ENCODE measurements at regions not wholly inside any gene's neighbourhood (a gene's known extent, or its start where the extent isn't known, plus 50 kb on each side); places are given as distances from the start of the nearest gene placed in this dataset.

DNA sequence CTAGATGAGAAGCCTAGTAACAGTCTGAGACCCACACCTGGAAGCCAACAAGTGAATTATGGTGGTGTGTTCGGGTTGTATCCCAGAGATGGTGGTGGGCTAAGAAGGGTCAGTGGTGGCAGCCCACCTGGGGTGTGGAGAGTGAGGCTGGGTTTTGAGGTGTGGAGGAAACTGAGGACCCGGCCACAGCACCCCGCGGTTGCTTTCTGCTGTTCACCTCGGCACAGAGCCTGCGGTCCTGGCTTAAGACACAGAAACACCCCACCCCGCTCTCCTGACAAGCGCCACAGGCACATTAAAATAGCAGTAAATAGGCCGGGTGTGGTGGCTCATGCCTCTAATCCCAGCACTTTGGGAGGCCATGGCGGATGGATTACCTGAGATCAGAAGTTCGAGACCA, 395.1 kb downstream of the GLRX3 start:
- Histone ChIP-seq H3K4ac (ENCODE audit: low read depth, low read length) (no peak overlapping the region), H3K36me3 (ENCODE audit: control insufficient read depth, insufficient read depth, low read length) (no peaks in the 10 kb centered on the region), H3K23ac (ENCODE audit: low read depth, low read length) (no peak overlapping the region), H3K9me3 (ENCODE audit: control insufficient read depth, insufficient read depth, low read length) (peaks cover 10% of the 10 kb centered on the region), H2AFZ (replicated peaks; ENCODE audit: low read length, poor library complexity) (no peak overlapping the region), H2BK5ac (ENCODE audit: low read depth, low read length, poor library complexity, severe bottlenecking) (no peak overlapping the region), H3K27ac (ENCODE audit: insufficient read depth, low read length) (no peak overlapping the region), H4K5ac (ENCODE audit: low read depth, low read length) (no peak overlapping the region), H4K91ac (ENCODE audit: insufficient read depth, low read depth, low read length) (no peak overlapping the region), H3K14ac (replicated peaks; ENCODE audit: low read depth, low read length) (no peak overlapping the region), H3K79me1 (ENCODE audit: low read depth in 1 of 2, low read length in 2 of 2) (no peaks in the 10 kb centered on the region), H2AK5ac (ENCODE audit: low read depth, low read length) (no peak overlapping the region), H3K56ac (ENCODE audit: extremely low read depth, insufficient read depth, low read length) (no peak overlapping the region), H3K9ac (ENCODE audit: low read depth, low read length) (no peak overlapping the region), H4K20me1 (ENCODE audit: insufficient read depth, low read length) (no peaks in the 10 kb centered on the region), H2BK15ac (ENCODE audit: low read depth, low read length) (no peak overlapping the region), H3K4me3 (ENCODE audit: insufficient read depth, low read depth, low read length) (no peak overlapping the region), H3K18ac (ENCODE audit: low read depth, low read length) (no peak overlapping the region), H2BK120ac (ENCODE audit: low read depth, low read length) (no peak overlapping the region), H3K9me1 (ENCODE audit: insufficient read depth, low read length) (no peaks in the 10 kb centered on the region), H3K4me2 (ENCODE audit: low read depth, low read length) (no peak overlapping the region), H2BK20ac (ENCODE audit: low read depth, low read length) (no peak overlapping the region), H2AK9ac (replicated peaks; ENCODE audit: low read depth, low read length, poor library complexity) (no peak overlapping the region), H3K4me1 (ENCODE audit: control insufficient read depth, insufficient read depth, low read length) (no peaks in the 10 kb centered on the region), H3K27me3 (ENCODE audit: control insufficient read depth, insufficient read depth, low read length) (no peaks in the 10 kb centered on the region), H4K8ac (ENCODE audit: low read depth in 2 of 2, low read length in 2 of 2) (no peak overlapping the region)
- intact Hi-C loops (cut with micrococcal nuclease) (no loop called here), in situ Hi-C loops (cut with MboI; ENCODE audit: low sequenced_read_pairs) (no loop called here), dilution Hi-C loops (cut with HindIII; ENCODE audit: low sequenced_read_pairs, unreplicated experiment) (no loop called here)
- ChIA-PET POLR2A (ENCODE audit: unreplicated experiment) (no interaction called here), CTCF (no interaction called here)
- WGBS, 2 experiments (ENCODE audit: extremely low coverage in 2 of 2, insufficient read length in 1 of 2): 56% methylated on average over 4 of the region's 11 CpGs; no CpG with 5 or more reads in 1 of the 2 experiments
- no peak for TF ChIP-seq SMC3 (IDR thresholded peaks at IDR 0.05; ENCODE audit: low read depth, low read length)
- ATAC-seq (ENCODE audit: low read depth) (no peak), DNase-seq (no peak)
- no TSS peak for BruUV-seq (replicated peaks)
